ENCODE measurements at regions not wholly inside any gene's neighbourhood (a gene's known extent, or its start where the extent isn't known, plus 50 kb on each side); places are given as distances from the start of the nearest gene placed in this dataset.

- Histone ChIP-seq H3K4me3 (no peak overlapping the region), H3K36me3 (no peaks in the 10 kb centered on the region), H3K27me3 (no peaks in the 10 kb centered on the region), H3K9me3 (no peaks in the 10 kb centered on the region), H3K27ac (no peak overlapping the region), H3K4me1 (no peaks in the 10 kb centered on the region)
- intact Hi-C loops (cut with DNase I): no loop called here
- ATAC-seq (no peak), DNase-seq (no peak)
- TF ChIP-seq CTCF (IDR thresholded peaks at IDR 0.05): no peak
These were observed 136.1 kb upstream of the COBL start for GRCh38 chr7:51452694-51453093.

DNA sequence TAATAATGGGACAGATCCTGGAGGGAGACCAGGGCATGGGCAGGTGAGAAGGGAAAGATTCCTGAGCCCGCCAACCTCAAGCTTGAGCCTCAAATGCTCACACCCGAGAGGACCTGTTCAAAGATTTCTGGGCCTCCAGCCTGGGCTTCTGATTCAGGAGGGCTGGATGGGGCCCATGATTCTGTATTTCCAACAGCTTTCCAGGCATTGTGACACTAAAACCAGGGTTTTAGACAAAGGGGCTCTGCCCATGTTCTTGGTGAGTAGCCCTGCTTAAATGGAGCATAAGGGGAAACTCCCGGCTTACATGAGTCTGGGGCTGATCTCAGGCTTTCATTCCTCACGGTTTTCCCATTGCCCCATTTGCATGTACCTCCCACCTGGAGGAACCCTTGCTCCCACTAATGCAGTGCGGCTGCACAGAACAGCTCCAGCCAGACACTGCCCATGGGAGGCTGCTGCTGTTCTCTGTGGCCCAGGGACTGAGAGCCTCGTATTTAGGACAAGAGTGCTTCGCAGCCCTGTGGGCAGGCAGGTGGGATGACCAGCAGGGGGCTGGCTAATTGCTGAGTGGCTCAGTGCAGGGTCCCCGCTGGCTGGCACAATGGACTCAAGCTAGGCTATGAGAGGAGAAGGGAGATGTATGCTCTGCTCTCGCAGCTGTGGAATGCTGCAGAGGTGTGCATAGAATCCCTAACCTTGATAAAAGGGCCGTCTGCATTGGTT, 135.3 kb upstream of the COBL start:
- no peaks in the 10 kb centered on the region for H3K36me3 ChIP-seq
- intact Hi-C loops (cut with DNase I): no loop called here

GRCh38 chr7:51450541-51450940, 133.9 kb upstream of the COBL start:
- no peaks in the 10 kb centered on the region for H3K27me3 ChIP-seq
- H3K4me3 ChIP-seq: no peak overlapping the region
- H3K36me3 ChIP-seq: no peaks in the 10 kb centered on the region
- H3K27ac ChIP-seq: no peak overlapping the region
- no peaks in the 10 kb centered on the region for H3K9me3 ChIP-seq
- intact Hi-C loops (cut with DNase I): no loop called here
- H3K4me1 ChIP-seq: no peaks in the 10 kb centered on the region
- DNase-seq (no peak), ATAC-seq (no peak)
- TF ChIP-seq CTCF (IDR thresholded peaks at IDR 0.05): no peak

More for the DNA sequence above, 135.3 kb upstream of the COBL start:
- H3K27me3 ChIP-seq: no peaks in the 10 kb centered on the region
- DNase-seq (no peak), ATAC-seq (no peak)
- no peak overlapping the region for H3K27ac ChIP-seq
- H3K4me3 ChIP-seq: no peak overlapping the region
- no peaks in the 10 kb centered on the region for H3K9me3 ChIP-seq
- no peaks in the 10 kb centered on the region for H3K4me1 ChIP-seq
- no peak for TF ChIP-seq CTCF (IDR thresholded peaks at IDR 0.05)

DNA sequence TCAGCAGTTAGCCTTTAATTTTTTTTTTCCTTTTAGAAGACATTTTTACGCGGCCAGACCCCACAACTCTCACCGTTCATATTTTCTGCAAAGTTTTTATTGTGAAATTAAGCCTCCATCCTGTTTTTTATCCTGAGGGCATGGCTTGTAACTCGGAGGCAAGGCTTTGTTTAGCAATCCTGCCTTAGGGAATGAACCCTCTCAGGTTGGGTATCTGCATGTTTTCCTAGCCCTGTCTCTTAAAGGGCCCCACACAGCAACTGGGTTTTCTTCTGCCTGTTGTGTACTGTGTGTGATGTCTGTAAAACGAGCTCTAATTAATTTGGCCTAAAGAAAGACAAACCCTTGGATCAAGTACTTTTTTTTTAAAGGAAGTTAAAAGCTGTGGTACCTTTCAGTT, 130.2 kb upstream of the COBL start:
- no peaks in the 10 kb centered on the region for H3K27me3 ChIP-seq
- intact Hi-C loops (cut with DNase I): no loop called here
- no peaks in the 10 kb centered on the region for H3K4me1 ChIP-seq
- H3K4me3 ChIP-seq: no peak overlapping the region
- no peaks in the 10 kb centered on the region for H3K36me3 ChIP-seq
- ATAC-seq (no peak), DNase-seq (no peak)
- H3K9me3 ChIP-seq: peaks cover 7% of the 10 kb centered on the region
- no peak overlapping the region for H3K27ac ChIP-seq
- no peak for TF ChIP-seq CTCF (IDR thresholded peaks at IDR 0.05)

- Histone ChIP-seq H3K27ac (no peak overlapping the region), H3K9me3 (peaks cover 7% of the 10 kb centered on the region), H3K4me3 (no peak overlapping the region), H3K36me3 (no peaks in the 10 kb centered on the region), H3K4me1 (no peaks in the 10 kb centered on the region), H3K27me3 (no peaks in the 10 kb centered on the region)
- DNase-seq (no peak), ATAC-seq (no peak)
- TF ChIP-seq CTCF (IDR thresholded peaks at IDR 0.05): no peak
- intact Hi-C loops (cut with DNase I): no loop called here
These were observed 129.7 kb upstream of the COBL start for GRCh38 chr7:51446356-51446755.

GRCh38 chr7:51444936-51445335, 128.3 kb upstream of the COBL start:
- no peaks in the 10 kb centered on the region for H3K4me1 ChIP-seq
- intact Hi-C loops (cut with DNase I): no loop called here
- H3K36me3 ChIP-seq: no peaks in the 10 kb centered on the region
- H3K4me3 ChIP-seq: no peak overlapping the region
- H3K27ac ChIP-seq: no peak overlapping the region
- peaks cover 7% of the 10 kb centered on the region for H3K9me3 ChIP-seq
- DNase-seq (no peak), ATAC-seq (no peak)
- no peak for TF ChIP-seq CTCF (IDR thresholded peaks at IDR 0.05)
- H3K27me3 ChIP-seq: no peaks in the 10 kb centered on the region
